Glutamatergic neuron (in vitro differentiated cells): ENCODE measurements at regions not wholly inside any gene's neighbourhood (a gene's known extent, or its start where the extent isn't known, plus 50 kb on each side); places are given as distances from the start of the nearest gene placed in this dataset.
"Not testable (repeated sequence)": the region's sequence is repeated elsewhere in the genome, so short reads cannot be mapped to it uniquely, and the experiment has no call there.

ENCODE experiments used
- DNase-seq: peaks from one replicate; pipeline ENCODE4 v3.0.0; 2022
- H3K27ac Mint-ChIP-seq: one replicate; pipeline ENCODE4 v1.8.0; 2020; ENCODE audit warnings: mild to moderate bottlenecking, mixed read lengths, inconsistent platforms; ENCODE audit not compliant: unreplicated experiment
- H3K27me3 Mint-ChIP-seq: one replicate; pipeline ENCODE4 v1.8.0; 2020; ENCODE audit warnings: mild to moderate bottlenecking, moderate library complexity, mixed read lengths, inconsistent platforms; ENCODE audit not compliant: unreplicated experiment
- H3K36me3 Mint-ChIP-seq: one replicate; pipeline ENCODE4 v1.8.0; 2020; ENCODE audit warnings: mild to moderate bottlenecking, mixed read lengths, inconsistent platforms; ENCODE audit not compliant: unreplicated experiment
- H3K4me1 Mint-ChIP-seq: one replicate; pipeline ENCODE4 v1.8.0; 2020; ENCODE audit warnings: mild to moderate bottlenecking, low read depth, mixed read lengths, inconsistent platforms; ENCODE audit not compliant: unreplicated experiment
- H3K4me3 Mint-ChIP-seq: one replicate; pipeline ENCODE4 v1.8.0; 2020; ENCODE audit warnings: mild to moderate bottlenecking, mixed read lengths, inconsistent platforms; ENCODE audit not compliant: unreplicated experiment
- H3K9me3 Mint-ChIP-seq: one replicate; pipeline ENCODE4 v1.8.0; 2020; ENCODE audit warnings: mild to moderate bottlenecking, moderate library complexity, mixed read lengths, inconsistent platforms; ENCODE audit not compliant: unreplicated experiment
- TF ChIP-seq, protein P1 (sequence below): fragments of 200-600 bp; sonication (generic); IDR thresholded peaks from one replicate; pipeline ENCODE4 v1.5.0; 2021; ENCODE audit not compliant: partially characterized antibody, unreplicated experiment

DNA sequence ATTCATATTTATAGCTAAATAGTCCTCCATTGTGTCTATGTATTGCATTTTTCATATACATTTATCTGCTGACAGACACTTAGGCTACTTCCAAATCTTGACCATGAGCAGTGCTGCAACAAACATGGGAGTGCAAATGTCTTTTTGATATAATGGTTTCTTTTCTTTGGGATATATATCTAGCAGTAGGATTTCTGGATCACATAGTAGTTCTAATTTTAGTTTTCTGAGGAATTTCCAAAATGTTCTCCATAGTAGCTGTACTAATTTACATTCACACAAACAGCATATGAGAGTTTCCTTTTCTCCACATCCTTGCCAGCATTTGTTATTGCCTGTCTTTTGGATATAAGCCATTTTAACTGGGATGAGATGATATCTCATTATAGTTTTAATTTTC lies 1521.3 kb downstream of the REEP3 start:
- Mint-ChIP-seq H3K4me1 (no peaks in the 10 kb centered on the region), H3K27me3 (no peaks in the 10 kb centered on the region), H3K9me3 (peaks cover 2% of the 10 kb centered on the region), H3K36me3 (no peaks in the 10 kb centered on the region), H3K4me3 (no peak overlapping the region), H3K27ac (no peak overlapping the region)
- TF ChIP-seq, protein P1, sequence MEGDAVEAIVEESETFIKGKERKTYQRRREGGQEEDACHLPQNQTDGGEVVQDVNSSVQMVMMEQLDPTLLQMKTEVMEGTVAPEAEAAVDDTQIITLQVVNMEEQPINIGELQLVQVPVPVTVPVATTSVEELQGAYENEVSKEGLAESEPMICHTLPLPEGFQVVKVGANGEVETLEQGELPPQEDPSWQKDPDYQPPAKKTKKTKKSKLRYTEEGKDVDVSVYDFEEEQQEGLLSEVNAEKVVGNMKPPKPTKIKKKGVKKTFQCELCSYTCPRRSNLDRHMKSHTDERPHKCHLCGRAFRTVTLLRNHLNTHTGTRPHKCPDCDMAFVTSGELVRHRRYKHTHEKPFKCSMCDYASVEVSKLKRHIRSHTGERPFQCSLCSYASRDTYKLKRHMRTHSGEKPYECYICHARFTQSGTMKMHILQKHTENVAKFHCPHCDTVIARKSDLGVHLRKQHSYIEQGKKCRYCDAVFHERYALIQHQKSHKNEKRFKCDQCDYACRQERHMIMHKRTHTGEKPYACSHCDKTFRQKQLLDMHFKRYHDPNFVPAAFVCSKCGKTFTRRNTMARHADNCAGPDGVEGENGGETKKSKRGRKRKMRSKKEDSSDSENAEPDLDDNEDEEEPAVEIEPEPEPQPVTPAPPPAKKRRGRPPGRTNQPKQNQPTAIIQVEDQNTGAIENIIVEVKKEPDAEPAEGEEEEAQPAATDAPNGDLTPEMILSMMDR, result no peak
- DNase-seq, result no peak

DNA sequence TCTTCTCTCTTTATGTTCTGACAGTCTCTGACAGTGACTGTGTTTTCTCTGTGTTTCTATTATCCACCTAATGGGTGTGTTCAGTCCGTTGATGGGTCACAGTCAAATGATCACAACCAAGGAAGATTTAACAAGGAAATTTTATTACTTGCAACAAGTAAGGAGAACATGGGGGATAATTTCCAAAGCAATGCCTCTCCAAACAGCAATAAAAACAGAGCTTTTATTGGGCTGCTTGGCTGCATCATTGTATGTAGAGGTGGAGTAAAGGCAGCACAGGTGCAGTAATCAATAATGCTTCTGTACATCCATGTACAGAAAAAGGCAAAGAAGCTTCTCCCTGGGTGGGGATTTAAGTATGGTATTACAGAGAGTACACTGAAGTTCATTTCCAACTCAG lies 1525.6 kb downstream of the REEP3 start:
- no peaks in the 10 kb centered on the region for H3K27me3 Mint-ChIP-seq
- H3K36me3 Mint-ChIP-seq, result no peaks in the 10 kb centered on the region
- H3K27ac Mint-ChIP-seq, result no peak overlapping the region
- TF ChIP-seq, protein P1, result no peak
- H3K4me1 Mint-ChIP-seq, result no peaks in the 10 kb centered on the region
- no peak overlapping the region for H3K4me3 Mint-ChIP-seq
- DNase-seq, result no peak
- H3K9me3 Mint-ChIP-seq, result no peaks in the 10 kb centered on the region

DNA sequence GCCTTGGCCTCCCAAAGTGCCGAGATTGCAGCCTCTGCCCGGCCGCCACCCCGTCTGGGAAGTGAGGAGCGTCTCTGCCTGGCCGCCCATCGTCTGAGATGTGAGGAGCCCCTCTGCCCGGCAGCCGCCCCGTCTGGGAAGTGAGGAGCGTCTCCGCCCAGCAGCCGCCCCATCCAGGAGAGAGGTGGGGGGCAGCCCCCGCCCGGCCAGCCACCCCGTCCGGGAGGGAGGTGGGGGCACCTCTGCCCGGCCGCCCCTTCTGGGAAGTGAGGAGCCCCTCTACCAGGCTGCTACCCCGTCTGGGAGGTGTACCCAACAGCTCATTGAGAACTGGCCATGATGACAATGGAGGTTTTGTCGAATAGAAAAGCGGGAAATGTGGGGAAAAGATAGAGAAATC lies 1530.9 kb downstream of the REEP3 start:
- not testable (repeated sequence) for H3K27me3 Mint-ChIP-seq, H3K36me3 Mint-ChIP-seq, DNase-seq, H3K9me3 Mint-ChIP-seq, H3K4me3 Mint-ChIP-seq, H3K4me1 Mint-ChIP-seq
- peak overlapping the region; percentile 66 for H3K27ac Mint-ChIP-seq

DNA sequence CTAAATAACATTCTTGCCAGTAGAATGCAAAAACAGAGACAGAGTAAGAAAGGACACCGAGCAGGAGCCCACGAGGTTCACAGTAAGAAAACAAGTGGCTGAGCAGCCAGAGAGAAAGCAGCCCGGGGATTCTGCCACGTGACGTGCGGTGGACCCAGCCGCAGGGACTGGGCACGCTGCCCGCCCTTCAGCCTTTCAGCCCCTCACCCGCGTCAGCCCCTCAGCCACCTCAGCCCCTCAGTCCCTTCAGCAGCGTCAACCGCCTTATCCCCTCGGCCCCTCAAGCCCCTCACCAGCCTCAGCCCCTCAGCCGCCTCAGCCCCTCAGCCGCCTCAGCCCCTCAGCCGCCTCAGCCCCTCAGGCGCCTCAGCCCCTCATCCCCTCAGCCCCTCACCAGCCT lies 1532.2 kb downstream of the REEP3 start:
- not testable (repeated sequence) for DNase-seq, H3K4me1 Mint-ChIP-seq, H3K27me3 Mint-ChIP-seq, H3K4me3 Mint-ChIP-seq, H3K9me3 Mint-ChIP-seq, H3K36me3 Mint-ChIP-seq, H3K27ac Mint-ChIP-seq

DNA sequence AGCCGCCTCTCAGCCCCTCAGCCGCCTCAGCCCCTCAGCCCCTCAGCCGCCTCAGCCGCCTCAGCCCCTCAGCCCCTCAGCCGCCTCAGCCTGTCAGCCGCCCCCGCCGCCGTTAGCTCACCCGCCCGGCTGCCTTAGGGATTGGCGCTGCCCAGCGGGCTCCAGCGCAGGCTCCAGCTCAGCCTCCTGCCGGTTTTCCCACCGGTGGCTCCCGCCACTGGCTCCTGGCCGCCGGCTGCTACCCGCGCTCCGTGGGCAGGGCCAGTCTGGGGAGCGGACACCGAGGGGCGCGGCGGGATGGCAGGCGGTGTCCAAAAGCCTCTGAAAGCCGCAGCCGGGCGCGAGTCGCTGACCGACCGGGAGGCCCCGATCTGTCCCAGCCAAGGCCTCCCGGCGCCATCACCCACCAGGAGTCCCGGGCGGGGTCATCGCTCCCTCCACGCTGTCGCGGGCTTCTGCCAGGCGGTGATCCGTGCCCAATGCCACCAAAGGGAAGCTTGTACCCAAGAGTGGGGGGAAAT lies 1532.7 kb downstream of the REEP3 start:
- H3K36me3 Mint-ChIP-seq, H3K27ac Mint-ChIP-seq, H3K27me3 Mint-ChIP-seq, H3K4me3 Mint-ChIP-seq, H3K4me1 Mint-ChIP-seq, H3K9me3 Mint-ChIP-seq, DNase-seq: not testable (repeated sequence)

DNA sequence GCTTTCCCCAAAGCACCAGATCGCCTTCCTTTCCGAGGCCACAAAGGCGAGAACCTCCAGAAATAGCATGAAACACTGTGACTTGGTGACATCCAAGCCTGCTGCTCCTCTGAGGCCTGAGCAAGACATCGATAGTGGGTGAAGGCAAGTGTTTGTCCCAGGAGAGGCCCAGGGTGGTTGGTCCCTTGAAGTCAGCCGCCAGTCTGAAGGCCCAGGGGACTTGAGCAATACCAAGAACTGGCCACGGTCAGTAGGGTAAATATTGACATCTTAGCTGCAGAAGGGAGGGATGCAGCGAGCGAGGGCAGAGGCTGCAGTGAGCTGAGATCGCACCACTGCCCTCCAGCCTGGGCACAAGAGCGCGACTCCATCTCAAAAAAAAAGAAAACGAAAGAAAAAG lies 1533.5 kb downstream of the REEP3 start:
- H3K4me1 Mint-ChIP-seq, H3K27me3 Mint-ChIP-seq, H3K9me3 Mint-ChIP-seq, DNase-seq, H3K27ac Mint-ChIP-seq, H3K36me3 Mint-ChIP-seq, H3K4me3 Mint-ChIP-seq: not testable (repeated sequence)

DNA sequence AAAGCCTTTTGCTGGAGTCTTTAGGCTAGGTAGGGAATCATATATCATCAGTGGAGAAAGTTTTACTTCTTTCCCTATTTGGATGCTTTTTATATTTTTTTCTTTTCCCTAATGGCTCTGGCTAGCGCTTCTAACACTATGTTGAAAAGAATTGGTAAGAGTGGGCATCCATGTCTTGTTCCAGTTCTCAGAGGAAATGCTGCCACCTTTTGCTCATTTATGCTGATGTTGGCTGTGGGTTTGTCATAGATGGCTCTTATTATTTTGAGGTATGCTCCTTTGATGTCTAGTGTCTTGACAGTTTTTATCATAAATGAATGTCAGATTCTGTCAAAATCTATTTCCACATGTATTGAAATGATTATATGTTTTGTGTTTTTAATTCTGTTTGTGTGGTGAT lies 1544.1 kb downstream of the REEP3 start:
- H3K4me1 Mint-ChIP-seq, result no peaks in the 10 kb centered on the region
- no peaks in the 10 kb centered on the region for H3K9me3 Mint-ChIP-seq
- no peaks in the 10 kb centered on the region for H3K27me3 Mint-ChIP-seq
- no peak overlapping the region for H3K4me3 Mint-ChIP-seq
- TF ChIP-seq, protein P1, result no peak
- H3K36me3 Mint-ChIP-seq, result no peaks in the 10 kb centered on the region
- no peak for DNase-seq
- no peak overlapping the region for H3K27ac Mint-ChIP-seq
